GM12873 (cell line): ENCODE measurements at regions not wholly inside any gene's neighbourhood (a gene's known extent, or its start where the extent isn't known, plus 50 kb on each side); places are given as distances from the start of the nearest gene placed in this dataset.

Experiments
- TF ChIP-seq, protein P1 (sequence below): IDR thresholded peaks from 2 replicates; pipeline ENCODE4 v1.5.1; 2012; ENCODE audit warnings: low read depth, mild to moderate bottlenecking, moderate library complexity, low read length, control low read depth; ENCODE audit not compliant: insufficient read depth; ENCODE audit errors: missing control alignments

DNA sequence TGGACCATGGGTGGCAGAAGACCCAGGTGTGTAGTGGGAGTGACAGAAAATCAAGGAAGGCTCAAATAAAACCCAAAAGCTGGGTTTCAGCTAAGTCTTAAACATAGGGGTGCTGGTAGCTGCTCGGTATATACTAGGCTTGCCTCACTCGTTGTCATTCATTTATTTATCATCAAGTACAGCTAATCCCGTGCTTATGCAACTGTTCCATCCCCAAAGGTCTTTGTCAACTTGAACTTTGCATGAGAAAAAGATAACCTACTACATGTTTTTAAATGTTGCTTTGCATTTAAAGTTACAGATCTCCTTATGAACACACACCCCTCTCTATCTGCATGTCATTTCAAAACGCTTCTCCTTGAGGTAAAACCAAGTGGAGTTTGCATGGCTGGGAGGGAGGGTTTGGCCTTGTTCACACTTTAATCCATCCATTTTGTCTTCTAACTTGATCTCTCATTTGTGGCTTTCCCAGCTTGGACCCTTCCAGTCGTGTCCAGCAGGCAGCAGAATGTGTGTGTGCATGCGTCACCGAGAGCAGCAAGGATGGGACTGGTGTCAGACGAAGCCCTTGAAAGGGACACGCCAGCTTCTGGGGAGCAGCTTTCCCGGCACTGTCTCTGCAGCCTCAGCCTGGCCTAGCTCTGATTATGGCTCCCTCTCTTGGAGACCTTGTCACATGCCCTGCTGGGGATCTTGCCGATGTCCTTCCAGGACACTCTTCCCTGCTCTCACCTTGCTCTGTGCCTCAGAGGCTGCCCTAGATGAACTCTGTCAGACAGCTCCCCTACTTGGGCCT, 133.5 kb downstream of the GADD45G start:
- TF ChIP-seq, protein P1, sequence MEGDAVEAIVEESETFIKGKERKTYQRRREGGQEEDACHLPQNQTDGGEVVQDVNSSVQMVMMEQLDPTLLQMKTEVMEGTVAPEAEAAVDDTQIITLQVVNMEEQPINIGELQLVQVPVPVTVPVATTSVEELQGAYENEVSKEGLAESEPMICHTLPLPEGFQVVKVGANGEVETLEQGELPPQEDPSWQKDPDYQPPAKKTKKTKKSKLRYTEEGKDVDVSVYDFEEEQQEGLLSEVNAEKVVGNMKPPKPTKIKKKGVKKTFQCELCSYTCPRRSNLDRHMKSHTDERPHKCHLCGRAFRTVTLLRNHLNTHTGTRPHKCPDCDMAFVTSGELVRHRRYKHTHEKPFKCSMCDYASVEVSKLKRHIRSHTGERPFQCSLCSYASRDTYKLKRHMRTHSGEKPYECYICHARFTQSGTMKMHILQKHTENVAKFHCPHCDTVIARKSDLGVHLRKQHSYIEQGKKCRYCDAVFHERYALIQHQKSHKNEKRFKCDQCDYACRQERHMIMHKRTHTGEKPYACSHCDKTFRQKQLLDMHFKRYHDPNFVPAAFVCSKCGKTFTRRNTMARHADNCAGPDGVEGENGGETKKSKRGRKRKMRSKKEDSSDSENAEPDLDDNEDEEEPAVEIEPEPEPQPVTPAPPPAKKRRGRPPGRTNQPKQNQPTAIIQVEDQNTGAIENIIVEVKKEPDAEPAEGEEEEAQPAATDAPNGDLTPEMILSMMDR: no peak

DNA sequence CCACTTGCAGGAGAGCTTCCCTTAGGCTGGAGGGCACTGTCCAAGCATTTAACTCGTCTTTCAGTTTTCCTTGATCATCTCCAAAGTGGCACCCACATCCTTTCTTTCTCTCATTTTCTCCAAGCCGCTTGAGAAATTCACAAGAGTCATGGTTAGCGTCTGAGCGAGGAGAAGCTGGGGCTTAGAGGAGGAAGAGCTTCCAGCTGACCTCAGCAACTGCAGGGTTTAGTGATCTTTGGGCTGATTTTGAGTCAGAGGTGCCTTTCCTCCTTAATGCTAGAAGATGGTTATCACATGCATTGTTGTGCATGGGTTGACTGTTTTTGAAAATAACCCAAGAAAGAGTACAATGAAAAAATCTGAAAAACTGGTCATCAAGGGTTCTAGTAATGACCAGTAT, 134.7 kb downstream of the GADD45G start:
- TF ChIP-seq, protein P1: no peak

DNA sequence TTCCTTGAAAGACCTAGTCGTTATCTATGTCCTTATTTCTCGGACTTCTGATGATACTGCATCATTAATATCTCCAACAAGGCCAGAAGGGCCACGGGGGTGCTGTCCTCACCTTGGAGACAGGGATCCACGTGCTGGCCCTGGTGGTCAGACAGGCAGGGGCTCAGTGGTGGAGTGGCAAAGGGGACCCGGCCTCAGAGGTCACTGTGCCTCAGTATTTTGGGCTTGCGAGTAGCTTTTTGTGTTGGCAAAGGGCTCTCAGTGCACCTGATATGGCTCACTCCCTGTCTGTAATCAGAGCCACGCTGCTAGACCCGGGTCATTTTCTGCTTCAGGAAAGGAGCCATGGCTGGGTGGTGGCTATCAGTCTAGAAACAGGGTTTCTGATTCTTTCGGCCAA, 135.1 kb downstream of the GADD45G start:
- TF ChIP-seq, protein P1: no peak

DNA sequence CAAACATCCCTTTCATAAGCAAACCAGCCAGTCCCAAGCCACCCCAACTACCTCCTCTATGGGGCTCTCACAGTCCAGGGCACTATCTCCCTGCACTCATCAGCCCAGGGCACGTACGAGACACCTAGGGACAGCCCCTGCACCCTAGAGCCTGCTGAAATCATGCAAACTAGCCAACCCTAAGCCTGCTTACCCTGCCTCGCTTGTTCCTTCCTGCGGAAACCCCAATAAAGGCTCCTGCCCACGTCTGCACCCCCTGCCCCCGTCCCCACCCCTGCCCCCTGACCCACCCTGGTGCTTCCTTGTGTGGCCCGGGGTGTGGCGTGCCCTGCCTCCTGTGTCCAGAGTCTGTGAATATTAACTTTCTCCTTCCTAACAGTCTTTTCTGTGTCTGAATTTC, 135.9 kb downstream of the GADD45G start:
- TF ChIP-seq, protein P1: no peak

DNA sequence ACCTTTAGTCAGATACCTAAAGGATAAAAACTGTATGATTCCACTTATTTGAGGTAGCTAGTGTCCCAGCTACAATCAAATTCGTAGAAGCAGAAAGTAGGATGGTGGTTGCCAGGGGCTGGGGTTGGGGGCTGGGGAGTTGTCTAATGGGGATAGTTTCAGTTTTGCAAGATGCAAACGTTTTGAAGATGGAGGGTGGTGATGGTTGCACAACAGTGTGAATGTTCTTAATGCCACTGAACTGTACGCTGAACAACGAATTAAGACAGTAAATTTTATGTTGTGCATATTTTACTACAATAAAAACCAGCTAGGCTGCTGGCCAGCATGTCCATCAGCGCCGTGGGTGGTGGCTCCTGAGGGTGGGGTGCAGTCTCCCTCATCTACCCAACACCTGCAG, 137.8 kb downstream of the GADD45G start:
- TF ChIP-seq, protein P1: no peak

DNA sequence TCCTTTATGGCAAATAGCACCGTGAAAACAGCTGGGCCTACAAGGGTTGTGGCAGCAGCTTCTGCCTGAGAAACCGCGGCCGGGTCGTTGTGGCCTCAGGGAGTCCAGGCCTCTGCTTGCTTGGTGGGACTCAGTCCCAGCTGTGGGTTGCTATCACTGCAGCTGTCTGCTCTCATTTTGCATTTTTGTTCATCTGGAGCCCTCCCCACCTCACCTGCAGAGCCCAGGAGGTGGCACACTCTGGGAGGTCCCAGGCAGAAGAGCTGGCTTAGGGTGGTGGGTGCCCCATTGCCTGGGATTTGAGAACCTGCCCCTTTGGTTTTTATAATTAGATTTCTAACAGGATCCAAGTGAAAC, 138.4 kb downstream of the GADD45G start:
- TF ChIP-seq, protein P1: no peak

DNA sequence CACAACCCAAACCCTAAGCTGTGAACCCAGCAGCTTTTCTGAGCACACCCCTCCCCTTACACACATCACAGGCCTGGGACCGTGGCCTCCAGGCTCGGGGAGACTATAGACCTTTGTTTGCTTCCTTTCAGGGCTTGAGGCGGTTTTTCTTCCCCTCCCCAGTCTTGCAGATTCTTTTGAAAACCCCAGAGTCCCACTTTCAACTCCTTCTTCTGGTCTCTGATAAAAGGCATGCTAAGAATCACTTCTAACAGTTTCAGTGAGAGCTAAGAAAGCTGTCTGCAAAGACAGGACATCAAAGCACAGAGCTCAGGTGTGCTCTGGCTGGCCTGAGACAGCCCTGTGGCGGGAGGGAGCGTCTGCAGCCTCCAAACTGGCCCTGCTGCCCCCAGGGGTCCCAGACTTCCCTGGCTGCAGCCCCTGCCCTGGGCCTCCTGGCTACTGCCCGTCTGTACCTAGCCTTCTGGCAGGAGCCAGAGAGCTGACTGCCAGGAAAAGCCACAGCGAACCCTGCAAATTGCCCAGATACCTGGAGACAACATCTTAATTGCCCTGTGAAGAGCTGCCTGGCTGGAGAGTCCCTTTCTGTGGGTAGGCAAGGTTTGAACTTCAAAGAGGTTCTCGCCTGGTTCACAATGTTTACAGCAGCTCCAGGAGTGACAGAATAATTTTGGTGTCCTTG, 138.9 kb downstream of the GADD45G start:
- TF ChIP-seq, protein P1: peak; percentile 21
